Endothelial cell of umbilical vein (primary cell): ENCODE measurements at regions not wholly inside any gene's neighbourhood (a gene's known extent, or its start where the extent isn't known, plus 50 kb on each side); places are given as distances from the start of the nearest gene placed in this dataset.

ENCODE experiments used
- BruUV-seq: library from RNA; stranded (reverse); fragments of 400-500 nt; replicated peaks from 2 replicates; lab custom pipeline; 2021; lab: Mats Ljungman, UMichigan
- CTCF ChIA-PET: fragments of 300-600, 350-600 bp; sonication (Branson Sonifier 250); formaldehyde crosslinking; loops from one replicate; lab custom pipeline; 2021; ENCODE audit warnings: antibody characterized with exemption, inconsistent platforms; lab: Charles Lee
- POLR2A ChIA-PET: fragments of 300-600, 350-600 bp; sonication (Branson Sonifier 250); formaldehyde crosslinking; loops from one replicate; lab custom pipeline; 2021; ENCODE audit warnings: antibody characterized with exemption, inconsistent platforms; lab: Charles Lee
- DNase-seq: peaks from one replicate; pipeline ENCODE4 v3.0.0-alpha.2; 2011; ENCODE audit warnings: low read depth, low spot score
- FAIRE-seq: peaks from 2 replicates; lab custom pipeline; 2011; peaks lifted over from hg19 to GRCh38; lab: Jason Lieb, UNC
- H2AFZ ChIP-seq: 2 replicates; pipeline ENCODE4 v1.6.0; 2012; ENCODE audit warnings: low read depth, low read length, control low read depth, inconsistent platforms
- H3K27ac ChIP-seq: 2 replicates; pipeline ENCODE4 v1.5.1; 2011; ENCODE audit warnings: low read depth, mild to moderate bottlenecking, control low read depth, low read length, moderate library complexity; ENCODE audit not compliant: insufficient read depth
- H3K27me3 ChIP-seq, 2 experiments: 2 replicates each; pipeline versions ENCODE4 v1.6.0 to v1.6.1; 2011; ENCODE audit warnings: low read length in 2 of 2, mixed read lengths in 1 of 2; ENCODE audit not compliant: control insufficient read depth in 2 of 2, insufficient read depth in 2 of 2
- H3K36me3 ChIP-seq, 2 experiments: 2 replicates in 1 of 2; 3 replicates in 1 of 2; pipeline ENCODE4 v1.5.1; 2011; ENCODE audit warnings: low read length in 2 of 2, mild to moderate bottlenecking in 1 of 2, moderate library complexity in 1 of 2; ENCODE audit not compliant: control insufficient read depth in 2 of 2, insufficient read depth in 2 of 2; ENCODE audit errors: extremely low read depth in 1 of 2
- H3K4me1 ChIP-seq: 3 replicates; pipeline ENCODE4 v1.5.1; 2011; ENCODE audit warnings: mild to moderate bottlenecking, low read length; ENCODE audit not compliant: control insufficient read depth, insufficient read depth; ENCODE audit errors: extremely low read depth
- H3K4me2 ChIP-seq: 2 replicates; pipeline ENCODE4 v1.6.1; 2011; ENCODE audit warnings: low read length, control low read depth, mixed read lengths; ENCODE audit not compliant: insufficient read depth
- H3K4me3 ChIP-seq, 3 experiments: fragments of 200-600 bp in 1 of 3; sonication (generic), shearing (Covaris generic) in 1 of 3; replicated peaks in 1 of 3; 2 replicates each; pipeline ENCODE4 v1.5.1; 2011 to 2016; ENCODE audit warnings: control low read depth in 3 of 3, low read length in 3 of 3, mild to moderate bottlenecking in 2 of 3, inconsistent platforms in 1 of 3, low read depth in 1 of 3, moderate library complexity in 1 of 3; ENCODE audit not compliant: insufficient read depth in 1 of 3
- H3K79me2 ChIP-seq: 2 replicates; pipeline ENCODE4 v1.6.0; 2012; ENCODE audit warnings: low read length, inconsistent platforms; ENCODE audit not compliant: control insufficient read depth, insufficient read depth
- H3K9ac ChIP-seq: replicated peaks from 2 replicates; pipeline ENCODE3; 2011; ENCODE audit warnings: low read length, control low read depth; ENCODE audit not compliant: insufficient read depth; ENCODE audit errors: extremely low read depth
- H3K9me1 ChIP-seq: replicated peaks from 3 replicates; pipeline ENCODE4 v1.6.0; 2011; ENCODE audit warnings: mild to moderate bottlenecking, low read length; ENCODE audit not compliant: control insufficient read depth, insufficient read depth; ENCODE audit errors: extremely low read depth
- H3K9me3 ChIP-seq: replicated peaks from 2 replicates; pipeline ENCODE4 v1.5.1; 2012; ENCODE audit warnings: low read length, inconsistent platforms; ENCODE audit not compliant: control insufficient read depth, insufficient read depth
- H4K20me1 ChIP-seq: replicated peaks from 2 replicates; pipeline ENCODE3; 2011; ENCODE audit warnings: mild to moderate bottlenecking, low read length; ENCODE audit not compliant: control insufficient read depth, insufficient read depth; ENCODE audit errors: extremely low read depth
- CTCF ChIP-seq, 2 donors: IDR thresholded peaks; 1 replicate in 1 of 2; 2 replicates in 1 of 2; pipeline ENCODE4 v1.5.1; 2011; ENCODE audit warnings: low read length in 2 of 2, mild to moderate bottlenecking in 2 of 2, moderate library complexity in 2 of 2, control low read depth in 1 of 2, inconsistent platforms in 1 of 2, low read depth in 1 of 2; ENCODE audit not compliant: insufficient read depth in 1 of 2; ENCODE audit errors: extremely low read depth in 1 of 2
- EZH2 ChIP-seq: IDR thresholded peaks from 2 replicates; pipeline ENCODE4 v1.6.1; 2012; ENCODE audit warnings: borderline replicate concordance, low read depth, mild to moderate bottlenecking, moderate library complexity, low read length, inconsistent platforms; ENCODE audit not compliant: severe bottlenecking
- FOS ChIP-seq: IDR thresholded peaks from 2 replicates; pipeline ENCODE4 v1.6.1; 2011; ENCODE audit warnings: mild to moderate bottlenecking, low read length, moderate library complexity, borderline replicate concordance; ENCODE audit not compliant: insufficient read depth
- GATA2 ChIP-seq: IDR thresholded peaks from 2 replicates; pipeline ENCODE4 v1.7.0; 2011; ENCODE audit warnings: low read depth, mild to moderate bottlenecking, moderate library complexity, mixed read lengths, low read length; ENCODE audit not compliant: insufficient read length, insufficient read depth
- JUN ChIP-seq: IDR thresholded peaks from 2 replicates; pipeline ENCODE4 v1.6.1; 2011; ENCODE audit warnings: borderline replicate concordance, low read depth; ENCODE audit not compliant: insufficient read length, insufficient read depth
- MYC ChIP-seq: IDR thresholded peaks from one replicate; pipeline ENCODE4 v1.6.1; 2011; ENCODE audit warnings: mild to moderate bottlenecking, low read depth, low read length
- POLR2A ChIP-seq: IDR thresholded peaks from 2 replicates; pipeline ENCODE4 v1.6.1; 2012; ENCODE audit warnings: low read depth, mild to moderate bottlenecking, control low read depth, low read length
- POLR2AphosphoS5 ChIP-seq: IDR thresholded peaks from 2 replicates; pipeline ENCODE4 v1.6.1; 2012; ENCODE audit warnings: low read depth, mild to moderate bottlenecking, control low read depth, low read length, moderate library complexity; ENCODE audit not compliant: insufficient read depth
- dilution Hi-C: fragments of 300-500 bp; cut with MboI; formaldehyde crosslinking; loops from one replicate; pipeline ENCODE4 v1.15.0; 2019; ENCODE audit warnings: low sequenced_read_pairs; ENCODE audit not compliant: extremely low pct_ligation_motif_present
- intact Hi-C: fragments of 100-400 bp; cut with micrococcal nuclease; formaldehyde crosslinking; loops from one replicate; pipeline ENCODE4 v1.10.0; 2022
- TF ChIP-seq, protein P1 (sequence below): IDR thresholded peaks from 2 replicates; pipeline ENCODE4 v1.6.1; 2011; ENCODE audit not compliant: insufficient read depth, insufficient read length

- Histone ChIP-seq H3K79me2 (no peaks in the 10 kb centered on the region), H3K36me3 (no peaks in the 10 kb centered on the region), H3K4me1 (no peaks in the 10 kb centered on the region), H2AFZ (no peak overlapping the region), H4K20me1 (no peaks in the 10 kb centered on the region), H3K9me1 (no peaks in the 10 kb centered on the region), H3K27me3 (peaks cover 7 to 15% of the 10 kb centered on the region in 2 experiments), H3K4me3 (no peak overlapping the region), H3K4me2 (no peak overlapping the region), H3K9ac (no peak overlapping the region), H3K27ac (no peak overlapping the region), H3K9me3 (no peaks in the 10 kb centered on the region)
- dilution Hi-C loops = no loop called here
- ChIA-PET CTCF (no interaction called here), POLR2A (no interaction called here)
- intact Hi-C loops = no loop called here
- DNase-seq = no peak
- FAIRE-seq = no peak
- TF ChIP-seq POLR2A (no peak), EZH2 (no peak), JUN (no peak), MYC (no peak), CTCF (IDR thresholded peaks at IDR 0.05; ENCODE audit: extremely low read depth in 1 of 2, insufficient read depth in 1 of 2, low read depth in 1 of 2, low read length in 2 of 2) (no peak), FOS (no peak), POLR2AphosphoS5 (no peak), GATA2 (no peak)
- TF ChIP-seq, protein P1, sequence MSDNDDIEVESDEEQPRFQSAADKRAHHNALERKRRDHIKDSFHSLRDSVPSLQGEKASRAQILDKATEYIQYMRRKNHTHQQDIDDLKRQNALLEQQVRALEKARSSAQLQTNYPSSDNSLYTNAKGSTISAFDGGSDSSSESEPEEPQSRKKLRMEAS = no peak
- no TSS peak for BruUV-seq
Observed at GRCh38 chr12:92518071-92518470, 184.7 kb upstream of the PLEKHG7 start.
